Vagina (tissue), 2 donors: ENCODE measurements at regions not wholly inside any gene's neighbourhood (a gene's known extent, or its start where the extent isn't known, plus 50 kb on each side); places are given as distances from the start of the nearest gene placed in this dataset.

ENCODE experiments used
- CTCF ChIP-seq, 3 experiments: fragments of 450-650 bp in 2 of 3; fragments of 200-600 bp in 1 of 3; sonication (generic) in 1 of 3; IDR thresholded peaks; one replicate each; pipeline ENCODE4 v1.5.1; 2017 to 2019; ENCODE audit warnings: antibody characterized with exemption in 3 of 3, mild to moderate bottlenecking in 2 of 3, moderate library complexity in 2 of 3
- POLR2A ChIP-seq, 2 donors: fragments of 450-650 bp; IDR thresholded peaks; one replicate each; pipeline ENCODE4 v1.6.1; 2017; ENCODE audit warnings: antibody characterized with exemption in 2 of 2, mild to moderate bottlenecking in 2 of 2, moderate library complexity in 2 of 2
- POLR2AphosphoS5 ChIP-seq, 2 donors: sonication (generic); formaldehyde crosslinking; IDR thresholded peaks; one replicate each; pipeline ENCODE4 v1.9.0; 2017; ENCODE audit warnings: antibody characterized with exemption in 2 of 2, mild to moderate bottlenecking in 2 of 2, low read depth in 1 of 2; ENCODE audit not compliant: insufficient read depth in 1 of 2

DNA sequence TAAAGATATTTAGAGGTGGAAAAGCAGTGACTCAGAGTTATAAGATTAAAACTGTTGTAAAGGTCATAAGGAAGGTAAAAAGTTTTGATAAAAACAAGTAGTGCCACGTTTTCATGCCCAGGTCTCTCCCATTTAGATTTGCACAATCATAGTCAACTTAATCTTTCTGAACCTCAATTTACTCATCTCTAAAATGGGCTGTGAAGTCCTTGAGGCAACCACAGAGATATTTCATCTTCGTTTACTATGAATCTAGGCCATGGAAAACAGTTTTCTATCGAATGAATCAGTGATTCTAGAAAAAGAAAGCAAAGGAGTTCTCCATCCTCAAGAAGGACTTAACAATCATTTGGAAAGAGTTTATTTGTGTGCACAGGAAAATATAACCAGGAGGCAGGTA lies 190.2 kb downstream of the EDN1 start:
- no peak for TF ChIP-seq CTCF (IDR thresholded peaks at IDR 0.05)
- TF ChIP-seq POLR2A (IDR thresholded peaks at IDR 0.05), result no peak
- TF ChIP-seq POLR2AphosphoS5 (IDR thresholded peaks at IDR 0.05; ENCODE audit: insufficient read depth in 1 of 2, low read depth in 1 of 2), result no peak
